Astrocyte (in vitro differentiated cells and primary cell): ENCODE measurements at regions not wholly inside any gene's neighbourhood (a gene's known extent, or its start where the extent isn't known, plus 50 kb on each side); places are given as distances from the start of the nearest gene placed in this dataset.

Experiments used
- EZH2 ChIP-seq: IDR thresholded peaks from 2 replicates; pipeline ENCODE4 v1.6.1; 2012; ENCODE audit warnings: mild to moderate bottlenecking, low read length, inconsistent platforms; ENCODE audit not compliant: insufficient read depth
- TF ChIP-seq, protein P1 (sequence below): IDR thresholded peaks from 2 replicates; pipeline ENCODE4 v1.5.1; 2011; ENCODE audit warnings: low read depth, mild to moderate bottlenecking, inconsistent platforms, low read length, moderate library complexity; ENCODE audit not compliant: insufficient read depth

DNA sequence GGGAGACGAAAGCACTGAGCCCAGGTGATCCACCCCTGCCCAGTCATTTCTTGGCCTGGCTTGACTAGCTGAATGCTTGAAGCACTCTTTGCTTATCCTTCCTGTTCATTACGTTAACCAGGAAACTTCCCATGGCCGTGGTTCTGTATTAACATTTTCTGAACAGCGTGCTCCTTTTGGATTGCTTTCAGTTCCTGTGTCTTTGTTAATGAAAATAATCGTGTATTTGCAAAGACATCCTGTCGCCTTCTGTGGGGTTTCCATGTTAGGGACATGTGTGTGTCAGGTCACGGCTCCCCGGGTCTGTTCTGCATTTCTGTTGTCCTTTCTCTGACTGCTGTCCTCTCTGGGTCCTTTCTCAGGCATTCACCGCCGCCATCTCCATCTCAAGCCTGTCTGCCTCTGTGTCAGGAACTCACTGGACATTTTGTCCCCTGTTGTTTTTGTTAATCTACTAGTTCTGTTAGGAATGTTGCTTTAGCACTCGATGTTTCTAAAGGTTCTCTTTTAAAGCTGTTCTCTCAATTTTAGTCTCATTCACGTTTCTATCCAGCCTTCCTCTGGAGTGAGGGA, 434.1 kb upstream of the HS6ST1 start:
- TF ChIP-seq, protein P1, sequence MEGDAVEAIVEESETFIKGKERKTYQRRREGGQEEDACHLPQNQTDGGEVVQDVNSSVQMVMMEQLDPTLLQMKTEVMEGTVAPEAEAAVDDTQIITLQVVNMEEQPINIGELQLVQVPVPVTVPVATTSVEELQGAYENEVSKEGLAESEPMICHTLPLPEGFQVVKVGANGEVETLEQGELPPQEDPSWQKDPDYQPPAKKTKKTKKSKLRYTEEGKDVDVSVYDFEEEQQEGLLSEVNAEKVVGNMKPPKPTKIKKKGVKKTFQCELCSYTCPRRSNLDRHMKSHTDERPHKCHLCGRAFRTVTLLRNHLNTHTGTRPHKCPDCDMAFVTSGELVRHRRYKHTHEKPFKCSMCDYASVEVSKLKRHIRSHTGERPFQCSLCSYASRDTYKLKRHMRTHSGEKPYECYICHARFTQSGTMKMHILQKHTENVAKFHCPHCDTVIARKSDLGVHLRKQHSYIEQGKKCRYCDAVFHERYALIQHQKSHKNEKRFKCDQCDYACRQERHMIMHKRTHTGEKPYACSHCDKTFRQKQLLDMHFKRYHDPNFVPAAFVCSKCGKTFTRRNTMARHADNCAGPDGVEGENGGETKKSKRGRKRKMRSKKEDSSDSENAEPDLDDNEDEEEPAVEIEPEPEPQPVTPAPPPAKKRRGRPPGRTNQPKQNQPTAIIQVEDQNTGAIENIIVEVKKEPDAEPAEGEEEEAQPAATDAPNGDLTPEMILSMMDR = no peak
- no peak for TF ChIP-seq EZH2
